ENCODE measurements at regions not wholly inside any gene's neighbourhood (a gene's known extent, or its start where the extent isn't known, plus 50 kb on each side); places are given as distances from the start of the nearest gene placed in this dataset.

DNA sequence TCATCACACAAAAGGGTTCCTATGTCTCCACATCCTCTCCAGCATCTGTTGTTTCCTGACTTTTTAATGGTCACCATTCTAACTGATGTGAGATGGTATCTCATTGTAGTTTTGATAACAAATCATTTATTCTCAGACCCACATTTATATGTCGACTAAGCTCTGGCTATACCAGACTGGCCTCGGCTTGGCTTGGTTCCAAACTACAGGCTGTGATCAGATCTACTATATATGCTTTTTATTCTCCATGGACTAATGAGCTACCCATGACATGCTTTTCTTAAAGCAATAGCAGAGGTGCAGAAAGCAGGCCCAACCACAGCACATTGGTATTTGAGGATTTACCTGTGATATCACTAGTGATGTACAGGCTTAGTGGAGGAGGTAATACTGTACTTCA lies 139.8 kb upstream of the PGR start:
- no peak for TF ChIP-seq EZH2 (IDR thresholded peaks at IDR 0.05; ENCODE audit: borderline replicate concordance, insufficient read depth, low read length, poor library complexity, severe bottlenecking)
- no peak for TF ChIP-seq RAD21 (conservative IDR thresholded peaks at IDR 0.05)
- TF ChIP-seq EP300 (conservative IDR thresholded peaks at IDR 0.05; ENCODE audit: poor library complexity, severe bottlenecking) = no peak
- TF ChIP-seq CTCF (IDR thresholded peaks at IDR 0.05; ENCODE audit: poor library complexity, severe bottlenecking) = no peak
- TF ChIP-seq MXI1 (conservative IDR thresholded peaks at IDR 0.05; ENCODE audit: poor library complexity, severe bottlenecking) = no peak
- TF ChIP-seq, protein P1, sequence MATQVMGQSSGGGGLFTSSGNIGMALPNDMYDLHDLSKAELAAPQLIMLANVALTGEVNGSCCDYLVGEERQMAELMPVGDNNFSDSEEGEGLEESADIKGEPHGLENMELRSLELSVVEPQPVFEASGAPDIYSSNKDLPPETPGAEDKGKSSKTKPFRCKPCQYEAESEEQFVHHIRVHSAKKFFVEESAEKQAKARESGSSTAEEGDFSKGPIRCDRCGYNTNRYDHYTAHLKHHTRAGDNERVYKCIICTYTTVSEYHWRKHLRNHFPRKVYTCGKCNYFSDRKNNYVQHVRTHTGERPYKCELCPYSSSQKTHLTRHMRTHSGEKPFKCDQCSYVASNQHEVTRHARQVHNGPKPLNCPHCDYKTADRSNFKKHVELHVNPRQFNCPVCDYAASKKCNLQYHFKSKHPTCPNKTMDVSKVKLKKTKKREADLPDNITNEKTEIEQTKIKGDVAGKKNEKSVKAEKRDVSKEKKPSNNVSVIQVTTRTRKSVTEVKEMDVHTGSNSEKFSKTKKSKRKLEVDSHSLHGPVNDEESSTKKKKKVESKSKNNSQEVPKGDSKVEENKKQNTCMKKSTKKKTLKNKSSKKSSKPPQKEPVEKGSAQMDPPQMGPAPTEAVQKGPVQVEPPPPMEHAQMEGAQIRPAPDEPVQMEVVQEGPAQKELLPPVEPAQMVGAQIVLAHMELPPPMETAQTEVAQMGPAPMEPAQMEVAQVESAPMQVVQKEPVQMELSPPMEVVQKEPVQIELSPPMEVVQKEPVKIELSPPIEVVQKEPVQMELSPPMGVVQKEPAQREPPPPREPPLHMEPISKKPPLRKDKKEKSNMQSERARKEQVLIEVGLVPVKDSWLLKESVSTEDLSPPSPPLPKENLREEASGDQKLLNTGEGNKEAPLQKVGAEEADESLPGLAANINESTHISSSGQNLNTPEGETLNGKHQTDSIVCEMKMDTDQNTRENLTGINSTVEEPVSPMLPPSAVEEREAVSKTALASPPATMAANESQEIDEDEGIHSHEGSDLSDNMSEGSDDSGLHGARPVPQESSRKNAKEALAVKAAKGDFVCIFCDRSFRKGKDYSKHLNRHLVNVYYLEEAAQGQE (IDR thresholded peaks at IDR 0.05; ENCODE audit: borderline replicate concordance) = no peak
- no peak for TF ChIP-seq TAF1 (IDR thresholded peaks at IDR 0.05; ENCODE audit: low read depth)
- no peak for TF ChIP-seq POLR2AphosphoS5 (IDR thresholded peaks at IDR 0.05)

Measured in neural cell (in vitro differentiated cells).